Testis (tissue), 2 donors: ENCODE measurements at regions not wholly inside any gene's neighbourhood (a gene's known extent, or its start where the extent isn't known, plus 50 kb on each side); places are given as distances from the start of the nearest gene placed in this dataset.

Experiments
- DNase-seq: peaks from one replicate; pipeline ENCODE4 v3.0.0-alpha.2; 2019
- H3K27ac ChIP-seq, 2 donors: fragments of 200-600 bp; sonication (generic); one replicate each; pipeline ENCODE4 v1.5.1; 2019
- H3K27me3 ChIP-seq: fragments of 200-600 bp; sonication (generic); one replicate; pipeline ENCODE4 v1.5.1; 2019
- H3K36me3 ChIP-seq: fragments of 200-600 bp; sonication (generic); one replicate; pipeline ENCODE4 v1.5.1; 2017; ENCODE audit warnings: low read depth; ENCODE audit errors: missing control alignments
- H3K4me1 ChIP-seq: fragments of 200-600 bp; sonication (generic); one replicate; pipeline ENCODE4 v1.5.1; 2019
- H3K4me3 ChIP-seq, 2 donors: fragments of 200-600 bp; sonication (generic); one replicate each; pipeline ENCODE4 v1.5.1; 2017 to 2019
- H3K9me3 ChIP-seq: fragments of 200-600 bp; sonication (generic); one replicate; pipeline ENCODE4 v1.5.1; 2017
- CTCF ChIP-seq, 3 experiments: fragments of 450-650 bp in 2 of 3; fragments of 200-600 bp in 1 of 3; sonication (generic) in 1 of 3; IDR thresholded peaks; one replicate each; pipeline ENCODE4 v1.5.1; 2016 to 2019; ENCODE audit warnings: antibody characterized with exemption in 3 of 3, mild to moderate bottlenecking in 2 of 3, moderate library complexity in 1 of 3
- POLR2A ChIP-seq: fragments of 450-650 bp; IDR thresholded peaks from one replicate; pipeline ENCODE4 v1.6.1; 2017; ENCODE audit warnings: antibody characterized with exemption, mild to moderate bottlenecking, moderate library complexity
- WGBS, 2 donors: methylation state at CpG; one replicate each; pipeline ENCODE4 v1.1.5; 2018; 5-methylcytosine and 5-hydroxymethylcytosine counted together
- intact Hi-C: fragments of 100-400 bp; cut with DNase I; formaldehyde crosslinking; loops from one replicate; pipeline ENCODE4 v1.15.1; 2023; ENCODE audit warnings: low total_unique reads

DNA sequence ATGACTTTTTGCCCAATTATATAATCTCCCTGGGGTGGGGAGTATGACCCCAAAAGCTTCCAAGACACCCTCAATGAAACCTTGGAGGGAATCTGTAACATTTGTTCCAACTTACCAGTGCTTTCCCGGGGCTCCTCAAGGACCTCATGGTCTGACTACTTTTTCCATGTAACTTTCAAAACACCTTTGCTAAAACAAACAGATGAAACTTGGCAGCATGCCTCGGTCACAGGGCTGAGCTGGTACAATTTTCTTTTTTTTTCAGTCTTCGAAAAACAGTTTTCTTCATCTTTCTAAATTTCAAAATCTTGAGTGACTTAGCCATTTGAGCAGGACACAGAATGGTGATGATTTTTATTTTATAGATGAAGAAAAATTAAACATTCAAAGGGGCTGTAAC lies 241.2 kb downstream of the BMP7 start:
- no peaks in the 10 kb centered on the region for H3K9me3 ChIP-seq
- TF ChIP-seq CTCF (IDR thresholded peaks at IDR 0.05) (no peak), POLR2A (no peak)
- DNase-seq = no peak
- intact Hi-C loops = no loop called here
- H3K27ac ChIP-seq = no peak overlapping the region
- no peak overlapping the region for H3K4me3 ChIP-seq
- no peaks in the 10 kb centered on the region for H3K27me3 ChIP-seq
- H3K36me3 ChIP-seq = no peaks in the 10 kb centered on the region
- no peaks in the 10 kb centered on the region for H3K4me1 ChIP-seq
- WGBS, 2 donors = 68 to 71% methylated on average over 3 of the region's 3 CpGs

GRCh38 chr20:57025666-57026224 lies 240.7 kb downstream of the BMP7 start:
- Histone ChIP-seq H3K4me3 (no peak overlapping the region), H3K27me3 (no peaks in the 10 kb centered on the region), H3K27ac (no peak overlapping the region), H3K36me3 (no peaks in the 10 kb centered on the region), H3K4me1 (no peaks in the 10 kb centered on the region), H3K9me3 (no peaks in the 10 kb centered on the region)
- intact Hi-C loops = no loop called here
- no peak for TF ChIP-seq CTCF (IDR thresholded peaks at IDR 0.05)
- no peak for TF ChIP-seq POLR2A
- no peak for DNase-seq
- 38 to 42% methylated on average over 4 of the region's 4 CpGs for WGBS, 2 donors

- Histone ChIP-seq H3K9me3 (no peaks in the 10 kb centered on the region), H3K27ac (no peak overlapping the region), H3K36me3 (no peaks in the 10 kb centered on the region), H3K4me1 (no peaks in the 10 kb centered on the region), H3K27me3 (no peaks in the 10 kb centered on the region), H3K4me3 (no peak overlapping the region)
- TF ChIP-seq POLR2A = no peak
- TF ChIP-seq CTCF (IDR thresholded peaks at IDR 0.05) = no peak
- intact Hi-C loops = no loop called here
- 69 to 75% methylated on average over 5 of the region's 5 CpGs for WGBS, 2 donors
- no peak for DNase-seq
Measured at GRCh38 chr20:57027777-57028176, 238.7 kb downstream of the BMP7 start.

GRCh38 chr20:57030611-57031600 lies 235.5 kb downstream of the BMP7 start:
- WGBS, 2 donors = 69 to 74% methylated on average over 14 of the region's 14 CpGs
- intact Hi-C loops = no loop called here
- TF ChIP-seq POLR2A (no peak), CTCF (IDR thresholded peaks at IDR 0.05) (no peak)
- no peak overlapping the region for H3K4me3 ChIP-seq
- H3K27ac ChIP-seq = no peak overlapping the region
- no peaks in the 10 kb centered on the region for H3K9me3 ChIP-seq
- H3K27me3 ChIP-seq = no peaks in the 10 kb centered on the region
- DNase-seq = no peak
- no peaks in the 10 kb centered on the region for H3K4me1 ChIP-seq
- H3K36me3 ChIP-seq = no peaks in the 10 kb centered on the region
